WERI-Rb-1 (cell line): ENCODE measurements at regions not wholly inside any gene's neighbourhood (a gene's known extent, or its start where the extent isn't known, plus 50 kb on each side); places are given as distances from the start of the nearest gene placed in this dataset.

Source experiments
- DNase-seq: peaks from one replicate; pipeline ENCODE4 v3.0.0-alpha.2; 2020
- H3K27ac ChIP-seq: fragments of 250-450 bp; sonication (Bioruptor Pico); 2 replicates; pipeline ENCODE4 v1.5.1; 2020; ENCODE audit warnings: mild to moderate bottlenecking, moderate library complexity
- H3K27me3 ChIP-seq: fragments of 250-450 bp; sonication (Bioruptor Pico); 2 replicates; pipeline ENCODE4 v1.5.1; 2021; ENCODE audit warnings: mild to moderate bottlenecking, low read depth, moderate library complexity; ENCODE audit not compliant: insufficient read depth, severe bottlenecking
- H3K36me3 ChIP-seq: fragments of 250-450 bp; sonication (Bioruptor Pico); 2 replicates; pipeline ENCODE4 v1.5.1; 2020; ENCODE audit warnings: mild to moderate bottlenecking, moderate library complexity
- H3K4me3 ChIP-seq: 2 replicates; pipeline ENCODE4 v1.5.1; 2011; ENCODE audit warnings: low read depth, mild to moderate bottlenecking, control low read depth, low read length
- H3K9me3 ChIP-seq: fragments of 250-450 bp; sonication (Bioruptor Pico); 2 replicates; pipeline ENCODE4 v1.5.1; 2021; ENCODE audit warnings: mild to moderate bottlenecking, moderate library complexity; ENCODE audit not compliant: severe bottlenecking
- TF ChIP-seq, protein P1 (sequence below): IDR thresholded peaks from 2 replicates; pipeline ENCODE4 v1.5.1; 2011; ENCODE audit warnings: low read depth, mild to moderate bottlenecking, control low read depth, inconsistent platforms, low read length

DNA sequence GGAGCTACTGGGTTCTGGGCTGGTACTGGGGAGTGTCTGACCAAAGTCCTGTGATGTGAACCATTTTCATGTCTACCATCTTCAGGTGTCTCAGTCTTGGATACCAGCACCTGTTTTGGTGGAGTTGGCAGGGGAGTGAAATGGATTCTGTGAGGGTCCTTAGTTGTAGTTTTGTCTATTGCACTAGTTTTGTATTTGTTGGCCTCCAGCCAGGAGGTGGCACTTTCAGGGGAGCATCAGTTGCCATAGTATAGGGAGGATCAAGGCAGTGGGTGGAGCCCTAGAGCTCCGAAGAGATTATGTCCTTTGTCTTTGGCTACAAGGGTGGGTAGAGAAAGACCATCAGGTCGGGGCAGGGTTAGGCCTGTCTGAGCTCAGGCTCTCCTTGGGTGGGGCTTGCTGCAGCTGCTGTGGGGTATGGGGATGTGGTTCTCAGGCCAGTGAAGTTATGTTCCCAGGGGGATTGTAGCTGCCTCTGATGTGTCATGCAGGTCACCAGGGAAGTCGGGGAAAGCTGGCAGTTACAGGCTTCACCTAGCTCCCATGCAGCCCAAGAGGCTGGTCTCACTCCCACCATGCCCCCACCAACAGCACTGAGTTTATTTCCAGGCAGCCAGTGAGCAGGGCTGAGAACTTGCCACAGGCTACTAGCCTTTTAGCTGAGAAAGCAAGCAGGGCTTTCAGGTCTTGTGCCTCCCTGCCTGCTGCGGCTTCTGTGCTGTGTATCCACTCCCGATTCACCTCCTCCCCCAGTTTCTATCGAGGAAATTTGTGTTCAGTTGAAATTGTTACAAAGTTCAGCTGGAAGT, 153.1 kb downstream of the ZNF365 start:
- Histone ChIP-seq H3K4me3 (no peak overlapping the region), H3K36me3 (no peaks in the 10 kb centered on the region), H3K27me3 (peaks cover 10% of the 10 kb centered on the region), H3K9me3 (no peaks in the 10 kb centered on the region), H3K27ac (no peak overlapping the region)
- no peak for DNase-seq
- TF ChIP-seq, protein P1, sequence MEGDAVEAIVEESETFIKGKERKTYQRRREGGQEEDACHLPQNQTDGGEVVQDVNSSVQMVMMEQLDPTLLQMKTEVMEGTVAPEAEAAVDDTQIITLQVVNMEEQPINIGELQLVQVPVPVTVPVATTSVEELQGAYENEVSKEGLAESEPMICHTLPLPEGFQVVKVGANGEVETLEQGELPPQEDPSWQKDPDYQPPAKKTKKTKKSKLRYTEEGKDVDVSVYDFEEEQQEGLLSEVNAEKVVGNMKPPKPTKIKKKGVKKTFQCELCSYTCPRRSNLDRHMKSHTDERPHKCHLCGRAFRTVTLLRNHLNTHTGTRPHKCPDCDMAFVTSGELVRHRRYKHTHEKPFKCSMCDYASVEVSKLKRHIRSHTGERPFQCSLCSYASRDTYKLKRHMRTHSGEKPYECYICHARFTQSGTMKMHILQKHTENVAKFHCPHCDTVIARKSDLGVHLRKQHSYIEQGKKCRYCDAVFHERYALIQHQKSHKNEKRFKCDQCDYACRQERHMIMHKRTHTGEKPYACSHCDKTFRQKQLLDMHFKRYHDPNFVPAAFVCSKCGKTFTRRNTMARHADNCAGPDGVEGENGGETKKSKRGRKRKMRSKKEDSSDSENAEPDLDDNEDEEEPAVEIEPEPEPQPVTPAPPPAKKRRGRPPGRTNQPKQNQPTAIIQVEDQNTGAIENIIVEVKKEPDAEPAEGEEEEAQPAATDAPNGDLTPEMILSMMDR, result no peak

DNA sequence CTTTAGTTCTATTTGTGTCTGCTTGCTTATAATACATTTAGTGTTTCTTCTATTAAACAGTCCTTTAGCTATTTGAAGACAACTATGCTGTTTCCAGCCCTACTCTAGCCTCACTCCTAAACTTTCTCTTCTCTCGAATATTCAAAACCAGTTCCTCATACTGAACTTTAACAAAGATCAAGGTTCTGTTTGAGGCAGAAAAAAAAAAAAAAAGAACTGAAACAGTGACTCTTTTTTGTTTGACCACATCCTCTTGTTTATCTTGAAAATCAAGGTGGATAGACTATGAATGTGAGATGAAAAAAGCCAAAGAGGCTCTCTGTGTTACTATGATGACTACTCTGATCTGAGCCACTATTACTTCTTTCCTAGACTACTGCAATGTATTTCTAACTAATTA, 154.3 kb downstream of the ZNF365 start:
- Histone ChIP-seq H3K36me3 (no peaks in the 10 kb centered on the region), H3K4me3 (no peak overlapping the region), H3K27me3 (peaks cover 15% of the 10 kb centered on the region), H3K9me3 (no peaks in the 10 kb centered on the region), H3K27ac (no peak overlapping the region)
- TF ChIP-seq, protein P1, result no peak
- no peak for DNase-seq

DNA sequence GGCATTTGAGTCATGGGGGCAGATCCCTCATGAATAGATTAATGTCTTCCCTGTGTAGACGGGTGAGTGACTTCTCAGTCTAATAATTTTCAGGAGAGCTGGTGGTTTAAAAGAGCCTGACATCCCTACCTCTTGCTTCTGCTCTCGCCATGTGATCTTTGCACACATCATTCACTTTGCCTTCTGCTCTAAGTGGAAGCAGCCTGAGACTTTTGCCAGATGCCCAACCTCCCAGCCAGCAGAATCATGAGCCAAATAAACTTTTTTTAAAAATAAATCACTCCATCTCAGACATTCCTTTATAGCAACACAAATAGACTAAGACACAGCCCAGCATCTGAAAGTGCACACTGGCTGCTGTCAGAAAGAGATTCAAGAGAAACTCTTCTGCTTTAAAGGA, 155.2 kb downstream of the ZNF365 start:
- Histone ChIP-seq H3K9me3 (no peaks in the 10 kb centered on the region), H3K36me3 (no peaks in the 10 kb centered on the region), H3K4me3 (no peak overlapping the region), H3K27me3 (peaks cover 12% of the 10 kb centered on the region), H3K27ac (no peak overlapping the region)
- no peak for DNase-seq
- TF ChIP-seq, protein P1, result no peak

DNA sequence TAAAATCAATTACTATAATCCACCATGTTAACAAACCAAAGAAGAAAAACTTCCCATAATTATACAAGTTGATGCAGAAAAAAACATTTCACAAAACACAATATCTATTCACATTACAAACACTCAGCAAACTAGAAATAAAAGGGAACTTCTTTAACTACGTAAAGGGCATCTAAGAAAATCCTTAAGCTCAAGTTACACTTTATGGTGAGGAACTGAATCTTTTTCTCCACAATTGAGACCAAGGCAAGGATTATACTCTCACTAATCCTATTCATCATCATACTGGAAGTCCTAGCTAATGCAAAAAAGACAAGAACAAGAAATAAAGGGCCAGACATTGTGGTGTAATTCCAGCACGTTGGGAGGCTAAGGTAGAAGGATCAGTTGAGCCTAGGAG, 159.9 kb downstream of the ZNF365 start:
- DNase-seq, result no peak
- TF ChIP-seq, protein P1, result no peak

DNA sequence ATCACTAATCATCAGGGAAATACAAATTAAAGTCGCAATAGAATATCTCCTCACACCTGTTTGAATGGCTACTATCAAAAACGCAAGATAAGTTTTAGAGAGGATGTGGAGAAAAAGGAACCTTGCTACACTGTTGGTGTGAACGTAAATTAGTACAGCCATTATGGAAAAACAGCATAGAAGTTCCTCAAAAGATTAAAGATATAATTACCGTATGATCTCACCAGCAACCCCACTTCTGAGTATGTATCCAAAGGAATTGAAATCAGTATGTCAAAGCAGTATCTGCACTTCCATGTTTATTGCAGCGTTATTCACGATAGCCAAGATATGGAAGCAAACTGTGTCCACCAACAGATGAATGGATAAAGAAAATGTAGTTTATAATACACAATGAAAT, 164.4 kb downstream of the ZNF365 start:
- H3K27ac ChIP-seq, result no peak overlapping the region
- no peak for DNase-seq
- no peaks in the 10 kb centered on the region for H3K36me3 ChIP-seq
- no peak overlapping the region for H3K4me3 ChIP-seq
- H3K27me3 ChIP-seq, result peaks cover 35% of the 10 kb centered on the region
- H3K9me3 ChIP-seq, result no peaks in the 10 kb centered on the region
- TF ChIP-seq, protein P1, result no peak

More for the DNA sequence above, 159.9 kb downstream of the ZNF365 start:
- Histone ChIP-seq H3K27ac (no peak overlapping the region), H3K27me3 (peaks cover 15% of the 10 kb centered on the region), H3K4me3 (no peak overlapping the region), H3K9me3 (no peaks in the 10 kb centered on the region), H3K36me3 (no peaks in the 10 kb centered on the region)

DNA sequence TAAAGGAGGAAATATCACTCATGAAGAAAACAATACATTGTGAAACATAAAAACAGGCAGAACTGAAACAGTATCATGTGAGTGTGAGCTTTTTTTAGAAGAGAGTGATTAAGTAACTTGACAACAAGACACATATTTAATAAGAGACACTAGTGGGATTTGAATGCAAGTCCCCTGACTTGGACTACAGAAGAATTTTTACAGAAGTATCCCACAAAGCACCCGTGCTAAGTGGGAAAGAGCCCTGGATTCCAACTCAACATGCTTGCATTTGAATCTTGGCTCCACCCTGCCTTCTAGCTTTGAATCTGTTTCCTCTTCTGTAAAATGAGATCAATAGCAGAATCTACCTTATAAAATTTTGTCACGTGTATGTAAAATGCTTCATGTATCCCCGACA, 166.2 kb downstream of the ZNF365 start:
- Histone ChIP-seq H3K36me3 (no peaks in the 10 kb centered on the region), H3K27ac (no peak overlapping the region), H3K27me3 (peaks cover 44% of the 10 kb centered on the region), H3K4me3 (no peak overlapping the region), H3K9me3 (no peaks in the 10 kb centered on the region)
- DNase-seq, result no peak
- TF ChIP-seq, protein P1, result no peak
